Esophagus squamous epithelium (tissue), 4 donors: ENCODE measurements at regions not wholly inside any gene's neighbourhood (a gene's known extent, or its start where the extent isn't known, plus 50 kb on each side); places are given as distances from the start of the nearest gene placed in this dataset.

Experiments
- POLR2A ChIP-seq, 4 donors: fragments of 450-650 bp; IDR thresholded peaks; one replicate each; pipeline ENCODE4 v1.6.1; 2017; ENCODE audit warnings: antibody characterized with exemption in 4 of 4, mild to moderate bottlenecking in 4 of 4, moderate library complexity in 3 of 4
- TF ChIP-seq, protein P1 (sequence below), 6 experiments: fragments of 450-650 bp in 4 of 6; fragments of 200-600 bp in 2 of 6; sonication (generic) in 2 of 6; IDR thresholded peaks; one replicate each; pipeline ENCODE4 v1.5.1; 2016 to 2019; ENCODE audit warnings: antibody characterized with exemption in 6 of 6, mild to moderate bottlenecking in 4 of 6, moderate library complexity in 4 of 6

DNA sequence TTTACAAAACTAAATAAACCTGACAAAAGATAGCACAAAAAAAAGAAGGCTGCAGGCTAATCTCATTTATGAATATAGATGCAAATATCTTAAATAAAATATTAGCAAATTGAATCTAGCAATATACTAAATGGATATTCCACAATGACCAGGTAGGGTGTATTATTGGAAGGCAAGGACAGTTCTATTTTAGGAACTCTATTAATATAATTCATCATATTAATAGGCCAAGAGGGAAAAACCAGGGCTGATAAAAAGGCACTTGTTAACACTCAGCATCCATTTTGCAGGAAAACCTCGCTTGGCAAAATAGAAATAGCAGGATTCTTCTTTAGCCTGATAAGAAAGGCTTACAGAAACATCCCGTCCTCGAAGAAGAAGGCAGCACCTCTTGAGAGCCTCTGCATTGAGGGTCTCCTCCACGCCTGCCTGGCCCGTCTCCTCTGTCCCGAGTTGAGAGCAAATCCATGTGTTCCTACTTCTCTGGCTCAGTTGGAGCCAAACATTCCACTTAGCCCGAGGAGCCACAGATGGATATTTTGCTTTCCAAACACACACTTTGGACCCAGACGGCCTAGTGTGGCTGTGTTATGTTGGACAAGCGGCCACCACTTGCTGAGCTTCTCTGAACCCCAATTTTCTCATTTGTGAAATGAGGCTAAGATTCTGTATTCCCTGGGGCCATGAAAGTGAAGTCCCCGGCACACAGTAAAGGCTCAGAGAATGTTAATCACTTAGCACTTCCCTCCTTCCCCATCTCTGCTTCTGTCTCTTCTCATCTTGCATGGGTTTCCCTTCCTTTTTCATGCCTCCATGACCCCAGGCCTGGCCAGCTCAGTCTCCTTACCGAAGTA is 181.8 kb upstream of the MVB12B start:
- TF ChIP-seq, protein P1, sequence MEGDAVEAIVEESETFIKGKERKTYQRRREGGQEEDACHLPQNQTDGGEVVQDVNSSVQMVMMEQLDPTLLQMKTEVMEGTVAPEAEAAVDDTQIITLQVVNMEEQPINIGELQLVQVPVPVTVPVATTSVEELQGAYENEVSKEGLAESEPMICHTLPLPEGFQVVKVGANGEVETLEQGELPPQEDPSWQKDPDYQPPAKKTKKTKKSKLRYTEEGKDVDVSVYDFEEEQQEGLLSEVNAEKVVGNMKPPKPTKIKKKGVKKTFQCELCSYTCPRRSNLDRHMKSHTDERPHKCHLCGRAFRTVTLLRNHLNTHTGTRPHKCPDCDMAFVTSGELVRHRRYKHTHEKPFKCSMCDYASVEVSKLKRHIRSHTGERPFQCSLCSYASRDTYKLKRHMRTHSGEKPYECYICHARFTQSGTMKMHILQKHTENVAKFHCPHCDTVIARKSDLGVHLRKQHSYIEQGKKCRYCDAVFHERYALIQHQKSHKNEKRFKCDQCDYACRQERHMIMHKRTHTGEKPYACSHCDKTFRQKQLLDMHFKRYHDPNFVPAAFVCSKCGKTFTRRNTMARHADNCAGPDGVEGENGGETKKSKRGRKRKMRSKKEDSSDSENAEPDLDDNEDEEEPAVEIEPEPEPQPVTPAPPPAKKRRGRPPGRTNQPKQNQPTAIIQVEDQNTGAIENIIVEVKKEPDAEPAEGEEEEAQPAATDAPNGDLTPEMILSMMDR (IDR thresholded peaks at IDR 0.05): no peak
- no peak for TF ChIP-seq POLR2A (IDR thresholded peaks at IDR 0.05)
